Mesendoderm (in vitro differentiated cells): ENCODE measurements at regions not wholly inside any gene's neighbourhood (a gene's known extent, or its start where the extent isn't known, plus 50 kb on each side); places are given as distances from the start of the nearest gene placed in this dataset.
A peak's percentile ranks its signal among the peaks of the same experiment; 100 is the strongest.

ENCODE experiments used
- DNase-seq: peaks from one replicate; pipeline ENCODE4 v3.0.0; 2013
- H2AK5ac ChIP-seq: 2 replicates; pipeline ENCODE4 v1.6.1; 2013; ENCODE audit warnings: low read length, inconsistent platforms
- H2BK120ac ChIP-seq: 2 replicates; pipeline ENCODE4 v1.6.1; 2013; ENCODE audit warnings: low read depth, mild to moderate bottlenecking, low read length, moderate library complexity, mixed read lengths
- H2BK15ac ChIP-seq: replicated peaks from 2 replicates; pipeline ENCODE4 v1.6.1; 2013; ENCODE audit warnings: low read depth, mild to moderate bottlenecking, moderate library complexity
- H2BK5ac ChIP-seq: 2 replicates; pipeline ENCODE4 v1.6.1; 2013; ENCODE audit warnings: low read length, inconsistent platforms
- H3K18ac ChIP-seq: 2 replicates; pipeline ENCODE4 v1.6.1; 2013; ENCODE audit warnings: mild to moderate bottlenecking, low read length, mixed read lengths
- H3K23ac ChIP-seq: one replicate; pipeline ENCODE4 v1.6.1; 2013; ENCODE audit warnings: low read length
- H3K27ac ChIP-seq: 2 replicates; pipeline ENCODE4 v1.5.1; 2013; ENCODE audit warnings: low read depth, mild to moderate bottlenecking, inconsistent platforms, low read length, moderate library complexity
- H3K27me3 ChIP-seq: 2 replicates; pipeline ENCODE4 v1.6.1; 2013; ENCODE audit warnings: low read length, control low read depth, mild to moderate bottlenecking, inconsistent platforms; ENCODE audit not compliant: insufficient read depth, poor library complexity
- H3K36me3 ChIP-seq: 2 replicates; pipeline ENCODE4 v1.6.1; 2013; ENCODE audit warnings: low read length, inconsistent platforms; ENCODE audit not compliant: control insufficient read depth, insufficient read depth
- H3K4ac ChIP-seq: one replicate; pipeline ENCODE4 v1.6.1; 2013; ENCODE audit warnings: low read depth, mild to moderate bottlenecking, low read length, moderate library complexity
- H3K4me1 ChIP-seq: 2 replicates; pipeline ENCODE4 v1.6.1; 2013; ENCODE audit warnings: low read depth, low read length, inconsistent platforms; ENCODE audit not compliant: control insufficient read depth
- H3K4me2 ChIP-seq: 2 replicates; pipeline ENCODE4 v1.6.1; 2013; ENCODE audit warnings: low read length
- H3K4me3 ChIP-seq: 2 replicates; pipeline ENCODE4 v1.5.1; 2013; ENCODE audit warnings: mild to moderate bottlenecking, low read length
- H3K56ac ChIP-seq: one replicate; pipeline ENCODE4 v1.6.1; 2013; ENCODE audit warnings: low read length
- H3K79me1 ChIP-seq: 2 replicates; pipeline ENCODE4 v1.6.1; 2013; ENCODE audit warnings: low read length, inconsistent platforms
- H3K79me2 ChIP-seq: 2 replicates; pipeline ENCODE4 v1.6.1; 2013; ENCODE audit warnings: mild to moderate bottlenecking, low read length; ENCODE audit not compliant: control insufficient read depth, insufficient read depth
- H3K9ac ChIP-seq: 2 replicates; pipeline ENCODE4 v1.6.1; 2013; ENCODE audit warnings: low read length, inconsistent platforms
- H4K5ac ChIP-seq: one replicate; pipeline ENCODE4 v1.6.1; 2013; ENCODE audit warnings: low read length
- H4K8ac ChIP-seq: one replicate; pipeline ENCODE4 v1.6.1; 2013; ENCODE audit warnings: low read depth, mild to moderate bottlenecking, control low read depth, low read length, moderate library complexity
- WGBS: extraction: QIAGEN DNeasy Blood & Tissue Kit; methylation state at CpG from one replicate; pipeline ENCODE4 v1.1.7; 2013; ENCODE audit warnings: low lambda C conversion rate, missing lambda C conversion rate; ENCODE audit not compliant: insufficient coverage; ENCODE audit errors: extremely low coverage; 5-methylcytosine and 5-hydroxymethylcytosine counted together

DNA sequence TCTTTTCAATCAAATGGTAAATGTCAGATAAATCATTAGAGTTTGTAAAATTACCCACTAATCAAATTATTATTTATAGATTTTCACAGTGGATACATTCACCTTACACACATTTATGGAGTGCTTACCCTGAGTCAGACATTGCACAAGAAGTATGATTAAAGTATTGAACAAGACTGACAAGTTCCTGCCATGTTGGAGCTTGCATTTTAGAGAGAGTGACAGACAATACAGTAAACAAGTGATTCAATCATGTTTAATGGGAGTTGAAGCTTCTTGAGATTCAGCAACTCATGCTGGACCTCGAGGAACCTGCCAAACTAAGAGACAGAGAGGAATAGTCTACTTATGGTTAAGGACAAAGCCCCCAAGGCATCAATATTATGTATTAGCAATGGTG, 487.8 kb downstream of the PCDH17 start:
- Histone ChIP-seq H3K56ac (no peak overlapping the region), H3K4me1 (no peaks in the 10 kb centered on the region), H3K79me1 (no peaks in the 10 kb centered on the region), H2AK5ac (no peak overlapping the region), H3K23ac (no peak overlapping the region), H4K8ac (no peak overlapping the region), H4K5ac (no peak overlapping the region), H3K4ac (no peak overlapping the region), H3K27me3 (no peaks in the 10 kb centered on the region), H2BK120ac (no peak overlapping the region), H2BK15ac (no peak overlapping the region), H3K79me2 (no peaks in the 10 kb centered on the region), H3K4me3 (no peak overlapping the region), H3K18ac (no peak overlapping the region), H3K4me2 (no peak overlapping the region), H3K9ac (no peak overlapping the region), H3K36me3 (no peaks in the 10 kb centered on the region), H3K27ac (no peak overlapping the region), H2BK5ac (no peak overlapping the region)
- no CpG with 5 or more reads among the region's 1 CpG for WGBS
- no peak for DNase-seq

DNA sequence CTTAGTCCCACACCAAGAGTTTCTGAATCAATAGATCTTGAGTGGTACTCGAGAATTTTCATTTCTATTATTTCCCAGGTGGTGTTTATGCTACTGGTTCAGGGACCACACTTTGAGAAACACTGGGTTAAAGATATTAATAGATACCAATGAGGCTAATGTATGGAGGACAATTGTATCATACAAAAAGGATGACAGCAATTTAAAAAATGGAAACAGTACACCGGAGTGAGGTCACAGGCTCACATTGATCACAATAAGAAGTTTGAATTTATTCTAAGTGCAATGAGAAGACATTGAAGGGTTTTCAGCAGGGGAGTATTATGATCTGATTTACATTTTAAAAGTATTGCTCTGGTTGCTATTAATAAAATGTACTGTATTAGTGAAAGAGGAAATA, 488.3 kb downstream of the PCDH17 start:
- Histone ChIP-seq H3K4me3 (no peak overlapping the region), H3K4ac (no peak overlapping the region)

DNA sequence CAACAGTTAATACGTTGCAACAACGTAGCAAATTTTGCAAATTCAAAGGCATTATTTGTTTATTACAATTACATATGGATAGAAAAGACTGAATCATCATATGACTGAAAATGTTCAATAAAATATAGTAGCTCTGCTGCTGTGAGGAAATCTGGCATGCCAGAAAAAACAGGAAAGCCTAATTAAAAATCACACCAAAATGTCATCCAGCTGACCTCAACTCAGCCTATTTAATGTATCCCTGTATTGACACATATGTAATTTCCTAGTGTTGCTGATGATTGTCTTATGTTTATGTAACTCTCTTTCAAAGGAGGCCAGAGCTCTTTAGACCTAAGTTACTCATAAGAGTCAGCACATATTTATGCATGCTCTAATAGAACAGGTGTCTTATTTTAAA, 495.0 kb downstream of the PCDH17 start:
- H3K27ac ChIP-seq, result no peak overlapping the region
- no peak overlapping the region for H3K4ac ChIP-seq
- no peak for DNase-seq
- H2AK5ac ChIP-seq, result no peak overlapping the region
- H3K4me3 ChIP-seq, result no peak overlapping the region
- H4K5ac ChIP-seq, result no peak overlapping the region
- no peaks in the 10 kb centered on the region for H3K4me1 ChIP-seq
- H2BK5ac ChIP-seq, result no peak overlapping the region
- no peaks in the 10 kb centered on the region for H3K27me3 ChIP-seq
- no peak overlapping the region for H3K9ac ChIP-seq
- WGBS, result no CpG with 5 or more reads among the region's 2 CpGs
- H3K56ac ChIP-seq, result no peak overlapping the region
- no peak overlapping the region for H4K8ac ChIP-seq
- H2BK15ac ChIP-seq, result no peak overlapping the region
- no peaks in the 10 kb centered on the region for H3K36me3 ChIP-seq
- no peak overlapping the region for H3K23ac ChIP-seq
- H2BK120ac ChIP-seq, result no peak overlapping the region
- no peak overlapping the region for H3K18ac ChIP-seq
- H3K4me2 ChIP-seq, result no peak overlapping the region
- H3K79me1 ChIP-seq, result no peaks in the 10 kb centered on the region
- no peaks in the 10 kb centered on the region for H3K79me2 ChIP-seq

More for the DNA sequence above, 488.3 kb downstream of the PCDH17 start:
- no CpG with 5 or more reads among the region's 2 CpGs for WGBS
- Histone ChIP-seq H3K79me1 (no peaks in the 10 kb centered on the region), H4K5ac (no peak overlapping the region), H3K79me2 (no peaks in the 10 kb centered on the region), H3K36me3 (no peaks in the 10 kb centered on the region), H2BK5ac (no peak overlapping the region), H3K27ac (no peak overlapping the region), H3K56ac (no peak overlapping the region), H3K18ac (no peak overlapping the region), H3K4me2 (no peak overlapping the region), H4K8ac (no peak overlapping the region), H2AK5ac (no peak overlapping the region), H3K23ac (no peak overlapping the region), H2BK120ac (no peak overlapping the region), H3K27me3 (no peaks in the 10 kb centered on the region), H3K4me1 (no peaks in the 10 kb centered on the region), H2BK15ac (no peak overlapping the region), H3K9ac (no peak overlapping the region)
- DNase-seq, result no peak

DNA sequence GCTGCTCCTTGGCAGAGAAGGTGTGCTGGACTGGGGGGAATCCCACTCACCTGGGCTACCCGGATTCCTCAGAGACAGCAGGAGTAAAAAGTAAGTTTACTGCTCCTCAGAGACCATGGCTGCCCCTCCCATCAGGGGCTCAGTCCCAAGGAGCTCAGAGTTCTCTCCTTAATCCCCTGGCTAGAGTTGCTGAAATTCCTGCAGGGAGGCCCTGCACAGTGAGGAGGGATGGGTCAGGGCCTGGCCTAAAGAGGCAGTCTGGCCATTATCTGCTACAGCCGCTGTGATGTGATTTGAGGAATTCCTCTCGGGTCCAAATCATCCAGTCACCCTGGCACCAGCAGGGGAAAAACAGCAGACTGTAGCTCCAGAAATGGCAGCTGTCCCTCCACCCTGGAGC, 502.5 kb downstream of the PCDH17 start:
- Histone ChIP-seq H2BK5ac (no peak overlapping the region), H3K18ac (no peak overlapping the region), H3K27ac (no peak overlapping the region), H2AK5ac (no peak overlapping the region), H3K27me3 (no peaks in the 10 kb centered on the region), H3K9ac (no peak overlapping the region), H3K4me2 (no peak overlapping the region), H3K23ac (no peak overlapping the region), H3K4me1 (no peaks in the 10 kb centered on the region), H2BK120ac (no peak overlapping the region), H3K36me3 (no peaks in the 10 kb centered on the region), H2BK15ac (no peak overlapping the region), H4K5ac (no peak overlapping the region), H3K56ac (no peak overlapping the region), H3K79me2 (no peaks in the 10 kb centered on the region), H3K79me1 (no peaks in the 10 kb centered on the region), H3K4me3 (no peak overlapping the region), H3K4ac (no peak overlapping the region), H4K8ac (no peak overlapping the region)
- peak; percentile 25 for DNase-seq
- no CpG with 5 or more reads among the region's 3 CpGs for WGBS

DNA sequence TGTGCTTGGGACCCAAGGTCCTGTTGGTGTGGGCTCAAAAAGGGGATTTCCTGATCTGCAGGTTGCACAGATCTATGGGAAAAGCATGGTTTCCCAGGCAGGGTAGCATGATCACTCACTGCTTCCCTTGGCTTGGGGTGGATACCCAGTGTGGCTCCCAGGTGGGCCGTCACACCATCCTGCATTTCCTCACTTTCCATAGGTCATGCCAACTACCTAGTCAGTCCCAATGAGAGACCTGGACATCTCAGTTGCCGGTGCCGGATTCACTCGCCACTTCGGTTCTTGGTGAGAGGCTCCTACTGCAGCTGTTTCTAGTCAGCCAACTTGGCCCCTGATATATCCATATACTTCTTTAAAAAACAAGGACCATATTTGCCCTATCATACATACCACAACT, 503.0 kb downstream of the PCDH17 start:
- H3K4me1 ChIP-seq, result no peaks in the 10 kb centered on the region
- H3K4me3 ChIP-seq, result no peak overlapping the region
- no peak overlapping the region for H3K27ac ChIP-seq
- no peak overlapping the region for H3K4me2 ChIP-seq
- no peaks in the 10 kb centered on the region for H3K27me3 ChIP-seq
- H2BK120ac ChIP-seq, result no peak overlapping the region
- no peaks in the 10 kb centered on the region for H3K79me2 ChIP-seq
- H3K56ac ChIP-seq, result no peak overlapping the region
- H3K79me1 ChIP-seq, result no peaks in the 10 kb centered on the region
- no peak overlapping the region for H2BK5ac ChIP-seq
- H3K18ac ChIP-seq, result no peak overlapping the region
- no peak overlapping the region for H2AK5ac ChIP-seq
- WGBS, result no CpG with 5 or more reads among the region's 5 CpGs
- H3K23ac ChIP-seq, result no peak overlapping the region
- no peak overlapping the region for H3K9ac ChIP-seq
- no peak overlapping the region for H4K5ac ChIP-seq
- DNase-seq, result no peak
- H3K36me3 ChIP-seq, result no peaks in the 10 kb centered on the region
- H2BK15ac ChIP-seq, result no peak overlapping the region
- H3K4ac ChIP-seq, result no peak overlapping the region
- H4K8ac ChIP-seq, result no peak overlapping the region

DNA sequence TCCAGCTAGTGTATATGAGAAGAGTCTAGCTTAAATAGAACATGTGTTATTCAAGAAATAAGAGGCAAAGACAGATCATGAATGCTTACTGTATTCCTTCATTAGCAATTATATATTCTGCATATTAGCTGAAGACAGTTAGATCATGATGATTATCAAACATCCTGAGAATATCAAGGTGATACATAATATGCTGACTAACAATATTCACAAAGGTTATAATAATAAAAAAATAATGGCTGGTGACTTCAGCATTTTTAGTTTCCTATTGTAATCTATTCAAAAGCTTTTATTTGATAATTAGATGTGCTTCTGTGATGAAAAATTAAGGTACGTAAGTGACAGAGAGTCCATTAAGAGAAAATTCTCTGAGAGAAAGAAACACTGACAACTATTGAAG, 511.4 kb downstream of the PCDH17 start:
- H4K5ac ChIP-seq, result no peak overlapping the region
- no peak overlapping the region for H3K4ac ChIP-seq
- no peak overlapping the region for H2BK120ac ChIP-seq
- no peak overlapping the region for H2AK5ac ChIP-seq
- H3K27ac ChIP-seq, result no peak overlapping the region
- H3K18ac ChIP-seq, result no peak overlapping the region
- H3K4me3 ChIP-seq, result no peak overlapping the region
- no peak overlapping the region for H3K4me2 ChIP-seq
- no peak overlapping the region for H2BK15ac ChIP-seq
- no peak overlapping the region for H3K56ac ChIP-seq
- DNase-seq, result no peak
- H4K8ac ChIP-seq, result no peak overlapping the region
- H3K79me2 ChIP-seq, result no peaks in the 10 kb centered on the region
- H3K9ac ChIP-seq, result no peak overlapping the region
- H3K36me3 ChIP-seq, result no peaks in the 10 kb centered on the region
- no CpG with 5 or more reads among the region's 1 CpG for WGBS
- no peak overlapping the region for H2BK5ac ChIP-seq
- no peaks in the 10 kb centered on the region for H3K79me1 ChIP-seq
- H3K27me3 ChIP-seq, result no peaks in the 10 kb centered on the region
- no peaks in the 10 kb centered on the region for H3K4me1 ChIP-seq
- no peak overlapping the region for H3K23ac ChIP-seq
